ENCODE measurements at regions not wholly inside any gene's neighbourhood (a gene's known extent, or its start where the extent isn't known, plus 50 kb on each side); places are given as distances from the start of the nearest gene placed in this dataset.
"Not testable (repeated sequence)": the region's sequence is repeated elsewhere in the genome, so short reads cannot be mapped to it uniquely, and the experiment has no call there.

DNA sequence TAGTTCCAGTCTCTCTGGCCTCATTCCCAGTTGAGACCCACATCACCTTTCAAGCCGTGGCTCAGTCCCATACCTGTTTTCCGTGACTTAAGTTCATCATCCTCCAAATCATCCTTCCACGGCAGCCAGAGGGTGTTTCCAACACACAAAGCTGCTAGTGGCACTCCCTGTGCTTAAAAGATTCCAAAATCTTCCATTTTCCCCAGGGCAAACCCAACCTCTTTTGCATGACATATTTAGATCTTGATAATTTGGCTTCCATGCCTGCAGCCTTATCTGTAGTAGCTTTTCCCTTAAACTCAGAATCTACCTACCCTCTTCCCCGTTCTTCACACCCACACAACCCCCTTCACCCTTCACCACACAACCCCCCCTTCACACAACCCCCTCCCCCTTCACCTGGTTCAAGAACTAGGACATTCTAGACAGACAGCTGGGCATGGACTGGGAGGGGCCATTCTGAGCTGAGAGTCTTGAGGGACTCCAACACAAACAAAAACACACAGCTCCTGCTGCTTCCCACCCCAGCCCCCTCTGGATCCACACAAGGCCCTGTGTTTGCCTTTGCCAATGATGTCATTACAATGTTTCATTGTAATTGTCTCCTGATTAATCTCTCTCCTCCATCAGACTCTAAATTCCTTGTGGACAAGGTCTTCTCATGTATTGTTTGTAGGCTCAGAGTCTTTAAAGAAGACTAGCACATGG is 268.2 kb downstream of the SH3GL2 start:
- DNase-seq: no peak

DNA sequence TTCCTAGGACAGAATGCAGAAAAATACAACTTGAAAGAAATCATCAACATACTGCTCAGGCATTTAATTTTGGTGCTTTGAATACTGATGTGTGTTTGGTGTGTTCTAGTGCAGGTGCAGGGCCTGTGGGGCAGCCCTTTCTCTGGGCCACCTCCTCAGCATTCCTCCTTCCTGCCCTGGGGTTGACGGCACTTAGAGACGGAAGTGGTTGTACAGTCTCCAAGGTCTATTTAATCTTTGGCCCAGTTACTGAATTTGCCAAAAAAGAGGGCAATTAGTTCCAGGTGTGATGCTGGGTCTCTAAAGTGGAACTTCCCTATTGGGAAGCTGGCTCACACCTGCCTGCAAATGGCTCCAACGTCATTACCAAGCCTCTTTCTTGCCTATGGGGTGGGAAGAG is 269.0 kb downstream of the SH3GL2 start:
- DNase-seq: no peak

DNA sequence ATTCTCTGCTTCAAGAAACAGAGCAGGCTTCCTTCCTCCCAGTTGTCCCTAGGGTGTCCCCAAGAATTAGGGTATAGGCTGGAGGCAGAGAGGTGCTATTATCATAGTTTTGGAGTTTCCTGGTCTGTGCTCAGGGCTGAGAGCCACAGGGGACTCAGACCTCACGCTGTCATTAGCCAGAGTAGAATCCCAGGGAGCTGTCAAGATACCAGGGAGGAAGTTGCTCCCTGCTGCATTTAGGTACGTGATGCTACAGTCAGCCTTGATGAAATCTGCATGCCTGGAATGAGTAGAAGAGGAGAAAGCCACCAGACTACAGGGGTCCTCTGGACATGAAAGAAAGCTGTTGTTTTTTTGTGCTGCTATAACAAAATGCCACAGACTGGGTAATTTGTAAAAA is 273.2 kb downstream of the SH3GL2 start:
- DNase-seq: no peak

DNA sequence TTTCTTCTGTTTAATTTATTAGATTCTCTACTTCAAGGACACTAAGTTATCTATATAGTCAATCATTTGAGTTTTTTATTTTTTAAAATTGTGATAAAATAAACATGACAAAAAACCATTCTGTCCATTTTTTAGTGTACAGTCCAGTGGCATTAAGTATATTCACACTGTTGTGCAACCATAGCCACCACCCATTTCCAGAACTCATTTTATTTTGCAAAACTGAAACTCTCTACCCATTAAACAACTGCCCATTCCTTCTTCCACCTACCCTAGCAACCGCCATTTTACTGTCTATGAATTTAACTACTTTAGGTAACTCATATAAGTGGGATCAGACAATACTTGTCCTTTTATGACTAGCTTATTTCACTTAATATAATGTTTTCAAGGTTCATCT is 275.6 kb downstream of the SH3GL2 start:
- DNase-seq: no peak

DNA sequence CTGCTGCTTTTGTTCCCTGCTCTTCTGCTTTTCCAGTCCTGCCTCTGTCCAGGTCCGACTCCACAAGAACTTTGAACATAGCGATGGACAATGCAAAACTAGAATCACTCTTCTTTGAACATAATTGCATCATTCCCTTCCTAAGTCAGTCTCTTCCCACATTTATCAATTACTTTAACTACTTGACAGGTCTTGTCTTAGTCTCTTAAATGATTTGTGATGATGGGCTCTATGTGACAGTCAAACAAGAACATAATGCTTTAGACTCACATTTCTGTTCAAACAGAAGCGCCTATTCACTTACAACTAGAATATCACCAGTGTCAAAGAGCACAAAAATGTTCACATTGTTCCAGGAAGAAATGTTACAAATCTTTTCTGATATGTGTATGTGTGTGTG is 278.1 kb downstream of the SH3GL2 start:
- DNase-seq: no peak

DNA sequence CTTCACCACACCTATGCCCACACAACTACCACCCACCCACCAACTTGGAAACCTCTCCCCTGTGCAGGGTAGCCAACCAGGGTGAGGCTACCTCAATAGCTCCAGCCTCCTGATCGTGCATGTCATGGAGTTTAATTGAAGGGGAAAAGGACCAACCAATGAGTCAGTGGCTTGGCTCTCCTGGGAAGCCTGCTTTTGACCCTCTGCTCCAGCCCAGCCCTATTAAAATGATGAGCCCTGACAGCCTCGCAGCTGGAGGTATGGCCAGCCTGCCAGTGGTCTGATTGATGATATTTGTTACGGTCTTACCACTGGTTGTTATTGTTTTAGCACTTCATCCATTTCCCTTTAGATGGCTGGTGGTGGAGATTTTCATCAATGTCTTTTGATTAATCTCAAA is 280.4 kb downstream of the SH3GL2 start:
- DNase-seq: no peak

DNA sequence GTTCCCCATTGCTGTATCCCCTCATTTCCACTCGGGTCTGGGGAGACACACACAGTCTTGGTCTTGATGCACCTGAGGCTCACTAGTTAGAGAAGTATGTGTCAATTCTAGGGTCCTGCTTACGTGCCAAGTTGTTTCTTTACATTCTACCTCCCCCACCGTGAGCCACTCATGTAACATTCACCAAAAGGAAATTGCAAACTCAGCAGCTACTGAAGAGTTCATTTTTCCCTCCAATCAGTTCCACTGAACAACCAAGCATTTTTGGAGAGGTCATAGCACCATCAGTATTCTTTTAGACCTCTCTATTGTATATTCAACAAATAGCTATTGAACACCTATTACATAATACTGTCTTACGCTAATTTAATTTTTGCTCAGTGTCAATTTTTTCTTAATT is 281.1 kb downstream of the SH3GL2 start:
- no peak for DNase-seq

DNA sequence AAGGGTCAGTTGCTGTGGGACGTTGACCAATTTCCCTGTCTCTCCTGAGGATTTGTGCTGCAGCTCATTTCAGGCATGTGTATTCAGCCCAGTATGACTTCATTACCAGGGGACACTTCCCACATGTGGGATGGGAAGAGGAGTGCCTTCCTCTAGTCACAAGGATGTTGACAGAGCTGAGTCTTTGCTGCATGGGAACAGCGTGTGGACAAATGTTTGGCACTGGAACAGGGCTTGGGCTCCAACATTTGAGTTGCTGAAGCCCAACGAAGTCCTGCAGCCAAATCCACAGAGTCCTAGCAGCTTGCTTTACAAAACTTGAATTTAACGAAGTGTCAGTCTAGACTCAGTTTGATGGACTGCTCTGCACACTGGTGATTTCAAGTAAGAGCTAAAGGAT is 283.2 kb downstream of the SH3GL2 start:
- DNase-seq: no peak

DNA sequence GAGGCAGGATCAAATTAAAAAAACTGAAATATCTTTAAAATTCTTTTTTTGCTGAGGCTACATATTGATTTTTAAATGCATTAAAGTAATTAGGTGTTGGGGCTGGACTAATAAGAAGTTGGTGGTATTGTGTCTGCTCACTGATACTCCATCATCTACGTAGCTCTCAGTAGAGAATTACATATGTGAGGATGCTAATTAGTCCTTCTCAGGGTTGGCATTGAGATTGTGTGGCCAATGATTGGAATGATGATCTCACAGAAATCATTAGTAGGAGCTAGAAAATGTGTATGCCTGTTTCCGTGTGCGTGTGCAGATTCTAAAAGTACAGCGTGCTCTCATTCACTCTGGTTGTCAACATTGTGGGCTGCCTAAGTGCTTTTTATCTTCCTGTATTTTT is 283.8 kb downstream of the SH3GL2 start:
- DNase-seq: no peak

DNA sequence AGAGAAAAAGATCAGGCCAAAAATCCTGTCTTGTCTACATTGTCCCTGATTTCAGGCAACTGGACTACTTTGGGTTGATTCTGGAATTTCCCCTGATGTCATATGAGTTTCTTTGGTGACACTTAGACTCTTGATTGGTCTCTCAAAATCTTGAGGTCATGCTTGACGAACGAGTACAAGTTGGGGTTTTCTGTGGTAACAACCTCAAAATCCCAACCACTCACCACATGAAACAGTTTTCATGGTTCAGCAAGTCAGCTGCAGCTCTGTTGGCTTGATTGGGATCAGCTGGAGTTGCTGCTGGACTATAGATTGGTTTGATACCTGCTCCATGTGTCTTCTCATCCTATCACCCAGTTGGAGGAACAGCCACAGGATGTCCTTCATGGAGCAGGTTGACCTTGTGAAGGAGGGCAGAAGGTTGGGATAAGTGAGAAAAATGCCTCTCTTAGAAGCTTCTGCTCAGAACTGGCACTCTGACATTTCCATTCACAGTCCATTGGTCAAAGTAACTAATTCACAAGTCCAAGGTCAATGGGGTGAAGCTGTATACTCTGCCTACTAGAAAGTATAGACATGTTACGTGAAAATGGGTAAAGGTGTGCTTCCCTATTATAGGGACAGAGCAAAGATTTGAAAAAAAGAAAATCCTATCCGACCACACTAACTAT is 284.5 kb downstream of the SH3GL2 start:
- DNase-seq: no peak

DNA sequence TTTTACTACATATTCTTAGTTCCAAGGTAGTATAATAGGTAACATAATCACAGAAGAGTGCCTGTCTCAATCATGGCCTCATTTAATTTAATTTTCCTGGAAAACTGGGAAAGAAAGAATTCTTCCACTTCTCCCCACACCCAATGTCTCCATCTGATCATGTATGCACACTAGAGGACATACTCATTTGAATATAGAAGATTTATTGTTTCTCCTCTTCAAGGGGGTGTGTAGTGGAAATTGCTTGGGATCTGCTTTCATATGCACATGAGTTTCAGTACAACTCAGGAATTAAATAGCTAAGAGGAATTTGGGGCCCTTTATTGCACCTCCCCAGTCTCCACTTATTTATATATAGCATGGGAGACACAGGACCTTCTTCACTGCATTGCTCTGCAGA is 285.1 kb downstream of the SH3GL2 start:
- no peak for DNase-seq

DNA sequence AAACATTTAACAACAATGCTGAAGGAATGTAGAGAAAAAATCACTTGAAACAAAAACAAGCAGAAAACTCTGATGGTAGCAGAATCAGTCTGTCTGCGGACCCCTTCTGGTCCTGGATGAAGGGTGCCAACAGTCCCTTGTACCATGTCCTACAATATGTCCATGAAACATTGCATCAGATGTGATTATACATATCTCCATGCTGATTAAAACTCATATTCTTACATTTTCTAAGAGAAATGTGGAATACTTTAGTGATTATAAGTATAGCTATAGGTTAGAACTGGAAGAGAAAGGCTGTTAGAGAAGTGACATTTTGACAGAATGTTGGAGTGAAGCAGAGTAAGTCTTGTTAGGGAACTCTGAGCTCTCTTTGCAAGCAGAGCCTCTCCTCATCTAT is 286.1 kb downstream of the SH3GL2 start:
- no peak for DNase-seq

DNA sequence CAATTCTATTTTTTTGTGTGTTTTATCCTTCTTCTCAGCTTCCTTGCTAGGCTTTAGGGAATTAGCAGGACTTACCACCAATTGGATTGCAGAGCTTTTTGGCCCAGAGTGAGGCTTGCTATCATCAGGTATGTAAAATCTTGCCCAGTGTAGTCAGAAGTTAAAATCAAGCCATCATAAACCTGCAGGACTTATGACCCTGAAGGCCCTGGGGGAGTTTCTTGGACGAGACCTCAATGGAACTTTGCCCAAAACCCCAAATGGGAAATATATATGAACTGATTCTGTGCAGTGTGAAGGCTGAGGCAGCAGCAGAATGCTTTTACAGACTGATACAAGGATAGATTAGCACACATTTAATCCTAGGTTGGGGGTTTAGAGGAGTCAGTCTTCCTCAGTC is 287.0 kb downstream of the SH3GL2 start:
- DNase-seq: no peak

DNA sequence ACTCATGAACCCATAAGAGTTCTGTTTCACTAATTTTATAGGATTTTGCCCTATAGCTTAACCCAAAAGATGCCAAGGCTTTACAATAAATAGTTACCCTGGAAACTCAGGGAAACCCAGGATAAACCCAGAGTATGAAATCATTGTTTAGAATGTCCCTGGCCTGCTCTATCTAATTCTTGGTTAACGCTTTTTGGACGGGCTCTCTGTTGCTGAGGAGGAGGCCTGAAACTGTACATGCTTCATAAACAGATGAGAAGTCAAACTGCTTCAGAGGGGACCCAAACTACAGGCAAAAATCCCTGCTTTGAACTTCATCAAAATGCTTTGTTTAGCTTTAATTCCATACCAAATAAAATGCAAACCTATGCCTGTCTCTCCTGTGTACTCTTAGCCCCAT is 291.9 kb downstream of the SH3GL2 start:
- no peak for DNase-seq

DNA sequence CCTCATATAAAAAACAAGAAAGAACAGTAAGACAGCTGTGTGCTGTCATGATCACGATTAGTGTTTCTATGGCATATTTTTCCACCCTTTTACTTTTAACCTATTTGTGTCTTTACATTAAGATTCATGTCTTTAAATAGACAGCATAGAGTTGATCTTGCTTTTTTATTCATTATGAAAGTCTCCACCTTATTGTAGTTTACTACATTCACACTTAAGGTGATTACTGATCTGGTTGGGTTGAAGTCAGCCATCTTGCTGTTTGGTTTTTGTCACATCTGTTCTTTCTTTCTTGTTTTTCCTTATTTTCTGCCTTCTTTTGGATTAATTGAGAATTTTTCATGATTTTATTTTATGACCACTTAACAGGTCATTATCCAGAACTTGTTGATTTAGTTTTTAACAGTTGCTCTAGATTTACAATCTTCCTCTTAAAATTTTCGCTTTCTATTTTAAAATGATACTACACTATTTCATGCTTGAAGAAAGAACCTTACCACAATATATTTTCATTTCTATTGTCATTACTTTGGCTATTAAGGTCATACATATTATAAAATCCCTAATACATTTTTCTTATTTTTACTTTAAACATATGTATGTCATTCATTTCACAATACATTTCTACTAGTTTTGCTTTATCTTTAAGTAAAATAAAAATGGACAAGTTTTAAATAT is 292.5 kb downstream of the SH3GL2 start:
- DNase-seq: no peak

DNA sequence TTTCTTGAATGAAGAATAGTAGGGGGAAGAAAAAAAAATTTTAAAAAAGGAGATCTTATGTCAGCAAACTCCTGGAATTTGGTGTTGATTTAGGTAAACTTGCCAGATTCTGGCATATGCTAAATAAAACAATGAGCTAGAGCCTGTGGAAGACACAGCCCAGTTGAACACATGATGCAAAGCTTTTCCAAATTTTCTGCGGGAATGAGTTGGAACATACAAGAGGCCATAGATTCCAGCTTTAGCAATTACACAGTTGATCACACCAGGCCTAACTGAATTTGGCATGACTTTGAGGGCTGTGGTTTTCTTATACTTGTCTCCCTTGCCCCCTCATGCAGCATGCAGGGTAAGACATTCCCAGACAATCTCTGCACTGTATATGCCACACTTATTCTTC is 297.0 kb downstream of the SH3GL2 start:
- DNase-seq: no peak

DNA sequence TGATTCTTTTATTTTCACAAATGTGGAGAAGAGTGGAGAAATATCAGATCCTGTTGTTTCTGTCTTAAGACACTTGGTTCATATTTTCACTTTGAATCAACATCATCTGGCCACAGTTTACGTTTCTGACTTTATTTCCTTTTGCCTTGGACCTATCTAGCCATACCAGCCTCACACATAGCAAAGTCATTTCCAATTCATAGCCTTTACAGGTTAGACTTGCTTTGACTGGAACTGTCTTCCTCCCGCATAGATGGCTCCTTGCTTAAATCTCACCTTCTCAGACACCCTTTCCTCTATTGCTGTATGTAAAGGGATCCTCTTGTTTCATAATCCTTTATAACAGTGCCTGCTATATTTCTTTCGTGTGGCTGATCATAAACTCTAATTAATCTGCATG is 297.8 kb downstream of the SH3GL2 start:
- no peak for DNase-seq

DNA sequence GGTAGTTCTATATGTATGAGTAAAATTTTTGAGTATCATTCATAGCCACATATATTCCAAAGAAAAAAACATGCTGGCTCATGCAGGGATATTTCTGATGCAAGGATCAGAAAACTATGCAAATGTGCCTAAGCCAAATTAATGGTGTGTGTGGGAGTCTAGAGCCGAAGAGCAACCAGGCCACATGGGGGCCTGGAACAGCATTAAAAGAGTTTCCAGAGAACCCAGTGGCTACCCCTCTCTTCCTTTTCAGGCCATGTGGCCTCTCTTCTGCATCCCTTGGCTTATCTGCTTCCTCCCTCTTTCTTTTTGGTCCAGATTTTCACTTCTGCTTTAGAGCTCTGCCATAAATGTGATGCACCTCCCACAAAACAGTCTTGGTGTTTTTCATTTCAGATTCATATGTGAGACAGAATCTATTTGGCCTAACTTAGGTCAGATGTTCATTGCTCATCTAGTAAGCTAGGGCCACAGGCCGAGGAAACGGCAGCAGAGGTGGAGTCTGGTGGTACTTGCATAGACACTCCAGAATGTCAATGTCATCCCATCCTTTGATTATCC is 300.0 kb downstream of the SH3GL2 start:
- no peak for DNase-seq

DNA sequence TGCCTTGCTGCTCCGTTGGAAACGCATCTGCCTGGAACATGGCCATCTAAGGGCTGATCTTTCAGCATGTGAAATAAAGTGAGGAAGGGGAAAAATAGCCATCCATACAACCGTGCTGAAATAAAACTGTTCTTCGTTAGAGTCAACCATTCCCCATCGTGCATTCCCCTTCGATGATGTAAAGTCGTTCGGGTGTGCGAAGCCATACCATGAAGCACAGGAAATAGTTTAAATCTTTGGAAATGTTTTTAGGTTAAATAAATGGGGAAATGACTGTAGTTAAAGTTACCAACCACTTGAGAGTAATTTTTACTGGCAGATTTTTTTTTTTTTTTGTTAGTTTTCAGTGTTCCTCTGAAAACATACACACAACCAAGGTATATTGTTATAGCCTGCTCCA is 302.5 kb downstream of the SH3GL2 start:
- no peak for DNase-seq

DNA sequence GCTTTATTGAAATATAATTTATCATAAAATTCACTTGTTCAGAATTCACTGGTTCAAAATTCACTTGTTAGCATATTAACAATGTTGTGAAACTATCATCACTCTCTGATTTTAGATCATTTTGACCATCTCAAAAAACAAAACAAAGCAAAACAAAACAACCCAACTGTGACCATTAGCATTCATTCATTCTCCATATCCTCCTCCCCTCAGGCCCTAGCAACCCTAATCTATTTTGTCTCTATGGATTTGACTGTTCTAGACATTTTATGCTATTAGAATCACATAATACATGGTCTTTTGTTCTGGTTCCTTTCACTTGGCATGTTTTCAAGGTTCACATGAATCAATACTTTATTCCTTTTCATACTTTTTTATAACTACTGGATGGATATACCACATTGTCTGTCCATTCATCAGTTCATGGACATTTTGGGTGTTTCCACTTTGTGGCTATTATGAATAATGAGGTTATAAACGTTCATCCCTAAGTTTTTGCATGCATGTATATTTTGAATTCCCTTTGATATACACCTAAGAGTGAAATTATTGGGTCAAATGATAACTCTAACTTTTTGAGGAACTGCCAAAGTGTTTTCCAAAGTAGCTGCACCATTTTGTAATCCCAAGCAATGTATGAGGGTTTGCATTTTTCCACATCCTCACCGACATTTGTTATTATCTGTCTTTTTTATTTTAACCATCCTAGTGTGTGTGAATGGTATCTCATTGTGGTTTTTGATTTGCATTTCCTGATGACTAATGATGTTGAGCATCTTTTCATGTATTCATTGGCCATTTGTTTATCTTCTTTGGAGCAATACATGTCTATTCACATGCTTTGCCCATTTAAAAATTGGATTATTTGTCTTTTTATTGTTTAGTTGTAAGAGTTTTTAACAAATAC is 304.1 kb downstream of the SH3GL2 start:
- no peak for DNase-seq

DNA sequence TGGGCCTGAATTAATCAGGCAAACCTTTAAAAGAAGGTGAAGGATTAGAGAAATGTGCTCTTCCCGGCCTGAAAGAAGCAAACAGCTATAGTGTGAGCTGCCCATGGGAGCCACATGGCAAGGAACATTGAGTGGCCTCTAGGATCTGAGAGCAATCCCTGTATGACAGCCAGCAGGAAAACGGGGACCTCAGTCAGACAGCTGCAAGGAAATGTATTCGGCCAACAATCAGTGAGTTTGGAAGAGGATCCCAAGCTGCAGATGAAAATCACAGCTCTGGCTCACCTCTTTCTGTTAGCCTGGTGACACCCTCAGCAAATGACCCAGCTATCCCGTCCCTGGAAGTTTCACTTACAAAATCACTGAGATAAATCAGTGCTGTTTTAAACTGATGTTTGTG is 309.2 kb downstream of the SH3GL2 start:
- DNase-seq: no peak

DNA sequence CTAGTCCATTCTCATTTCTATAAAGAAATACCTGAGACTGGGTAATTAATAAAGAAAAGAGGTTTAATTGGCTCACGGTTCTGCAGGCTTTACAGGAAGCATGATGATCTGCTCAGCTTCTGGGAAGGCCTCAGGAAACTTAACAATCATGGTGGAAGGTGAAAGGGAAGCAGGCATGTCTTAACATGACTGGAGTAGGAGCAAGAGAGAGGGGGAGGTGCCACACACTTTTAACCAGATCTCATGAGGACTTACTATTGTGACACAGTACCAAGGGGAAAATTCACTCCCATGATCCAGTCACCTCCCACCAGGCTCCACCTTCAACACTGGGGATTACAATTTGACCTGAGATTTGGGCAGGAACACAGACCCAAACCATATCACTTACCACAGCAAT is 310.1 kb downstream of the SH3GL2 start:
- DNase-seq: not testable (repeated sequence)
